H1 (cell line): ENCODE measurements at regions not wholly inside any gene's neighbourhood (a gene's known extent, or its start where the extent isn't known, plus 50 kb on each side); places are given as distances from the start of the nearest gene placed in this dataset.
A peak's percentile ranks its signal among the peaks of the same experiment; 100 is the strongest.

Experiments used
- CTCF ChIA-PET: fragments of 300-600 bp; sonication (Branson Sonifier 250); formaldehyde crosslinking; loops from one replicate; lab custom pipeline; 2021; ENCODE audit not compliant: partially characterized antibody; lab: Charles Lee
- POLR2A ChIA-PET: fragments of 300-600 bp; sonication (Branson Sonifier 250); formaldehyde crosslinking; loops from one replicate; lab custom pipeline; 2021; ENCODE audit warnings: inconsistent platforms; ENCODE audit not compliant: partially characterized antibody; lab: Charles Lee
- DNase-seq, 2 experiments: peaks; one replicate each; pipeline versions ENCODE4 v3.0.0 to v3.0.0-alpha.2; 2010 to 2022; ENCODE audit warnings: low spot score in 2 of 2, low read depth in 1 of 2, mixed read lengths in 1 of 2
- FAIRE-seq: peaks from 2 replicates; lab custom pipeline; 2011; peaks lifted over from hg19 to GRCh38; lab: Jason Lieb, UNC
- H2AFZ ChIP-seq: 2 replicates; pipeline ENCODE4 v1.8.1; 2012; ENCODE audit warnings: low read length, inconsistent platforms
- H2AK5ac ChIP-seq: 2 replicates; pipeline ENCODE4 v1.6.1; 2013; ENCODE audit warnings: low read depth, low read length
- H2BK120ac ChIP-seq: replicated peaks from 2 replicates; pipeline ENCODE3; 2013; ENCODE audit warnings: low read depth, low read length, inconsistent platforms
- H2BK12ac ChIP-seq: 2 replicates; pipeline ENCODE4 v1.6.1; 2013; ENCODE audit warnings: low read depth, low read length
- H2BK15ac ChIP-seq: 2 replicates; pipeline ENCODE4 v1.6.1; 2013; ENCODE audit warnings: low read length
- H2BK20ac ChIP-seq: 2 replicates; pipeline ENCODE4 v1.6.1; 2013; ENCODE audit warnings: low read length
- H2BK5ac ChIP-seq: 2 replicates; pipeline ENCODE4 v1.6.1; 2013; ENCODE audit warnings: low read depth, low read length
- H3K14ac ChIP-seq: 2 replicates; pipeline ENCODE4 v1.6.1; 2013; ENCODE audit warnings: inconsistent platforms; ENCODE audit not compliant: insufficient read length
- H3K18ac ChIP-seq: 2 replicates; pipeline ENCODE4 v1.6.1; 2013; ENCODE audit warnings: low read length; ENCODE audit errors: extremely low read depth
- H3K23ac ChIP-seq: 2 replicates; pipeline ENCODE4 v1.6.1; 2013; ENCODE audit warnings: inconsistent platforms; ENCODE audit not compliant: insufficient read length
- H3K23me2 ChIP-seq: 2 replicates; pipeline ENCODE4 v1.6.1; 2013; ENCODE audit warnings: low read depth, low read length
- H3K27ac ChIP-seq: 2 replicates; pipeline ENCODE4 v1.6.1; 2011; ENCODE audit warnings: low read depth, low read length, inconsistent platforms
- H3K27me3 ChIP-seq, 4 experiments: replicated peaks in 1 of 4; 1 replicate in 1 of 4; 2 replicates in 3 of 4; pipeline versions ENCODE4 v1.6.1 to v1.8.1; 2011 to 2013; ENCODE audit warnings: low read length in 3 of 4, mild to moderate bottlenecking in 3 of 4, inconsistent platforms in 2 of 4, mixed read lengths in 2 of 4, moderate library complexity in 1 of 4; ENCODE audit not compliant: control insufficient read depth in 3 of 4, insufficient read depth in 3 of 4; ENCODE audit errors: extremely low read depth in 1 of 4
- H3K36me3 ChIP-seq, 4 experiments: 2 replicates each; pipeline versions ENCODE4 v1.6.1 to v1.8.1; 2011 to 2013; ENCODE audit warnings: mild to moderate bottlenecking in 4 of 4, low read length in 3 of 4, moderate library complexity in 2 of 4, control low read depth in 1 of 4, inconsistent platforms in 1 of 4; ENCODE audit not compliant: insufficient read depth in 4 of 4, control insufficient read depth in 2 of 4
- H3K4ac ChIP-seq: replicated peaks from 2 replicates; pipeline ENCODE3; 2013; ENCODE audit warnings: low read length, low read depth, mixed read lengths, inconsistent platforms; ENCODE audit not compliant: insufficient read length
- H3K4me1 ChIP-seq, 4 experiments: replicated peaks in 1 of 4; 1 replicate in 1 of 4; 2 replicates in 3 of 4; pipeline versions ENCODE4 v1.6.1 to v1.8.1; 2011 to 2013; ENCODE audit warnings: low read length in 3 of 4, inconsistent platforms in 2 of 4, mixed read lengths in 1 of 4; ENCODE audit not compliant: insufficient read depth in 4 of 4, control insufficient read depth in 3 of 4
- H3K4me2 ChIP-seq, 2 experiments: 2 replicates each; pipeline versions ENCODE4 v1.6.1 to v1.8.1; 2011 to 2013; ENCODE audit warnings: low read depth in 2 of 2, low read length in 2 of 2, control low read depth in 1 of 2, inconsistent platforms in 1 of 2, mild to moderate bottlenecking in 1 of 2; ENCODE audit not compliant: insufficient read depth in 1 of 2
- H3K4me3 ChIP-seq, 4 experiments: fragments of 200-600, 300-600 bp in 1 of 4; sonication (generic), shearing (Covaris generic), sonication (Bioruptor Twin) in 1 of 4; 2 replicates each; pipeline versions ENCODE4 v1.5.1 to v1.8.1; 2011 to 2016; ENCODE audit warnings: low read length in 4 of 4, low read depth in 3 of 4, control low read depth in 2 of 4, inconsistent platforms in 2 of 4, mild to moderate bottlenecking in 2 of 4, mixed read lengths in 1 of 4, moderate library complexity in 1 of 4; ENCODE audit not compliant: insufficient read depth in 2 of 4; ENCODE audit errors: extremely low read depth in 1 of 4
- H3K56ac ChIP-seq: replicated peaks from 2 replicates; pipeline ENCODE3; 2013; ENCODE audit warnings: low read depth, mild to moderate bottlenecking, mixed read lengths, low read length, inconsistent platforms; ENCODE audit not compliant: insufficient read length
- H3K79me1 ChIP-seq: 2 replicates; pipeline ENCODE4 v1.6.1; 2013; ENCODE audit warnings: low read depth, low read length, control low read depth
- H3K79me2 ChIP-seq, 2 experiments: 2 replicates each; pipeline versions ENCODE4 v1.6.1 to v1.8.1; 2012 to 2013; ENCODE audit warnings: low read length in 2 of 2, mild to moderate bottlenecking in 2 of 2, inconsistent platforms in 1 of 2; ENCODE audit not compliant: insufficient read depth in 2 of 2, control insufficient read depth in 1 of 2
- H3K9ac ChIP-seq, 4 experiments: replicated peaks in 1 of 4; 1 replicate in 1 of 4; 2 replicates in 3 of 4; pipeline versions ENCODE4 v1.6.1 to v1.8.1; 2011 to 2013; ENCODE audit warnings: low read depth in 3 of 4, low read length in 3 of 4, control low read depth in 2 of 4, mild to moderate bottlenecking in 2 of 4, moderate library complexity in 2 of 4, inconsistent platforms in 1 of 4; ENCODE audit errors: extremely low read depth in 1 of 4
- H3K9me3 ChIP-seq, 2 experiments: 2 replicates each; pipeline versions ENCODE4 v1.6.1 to v1.8.1; 2012 to 2013; ENCODE audit warnings: mild to moderate bottlenecking in 2 of 2, moderate library complexity in 2 of 2, control low read depth in 1 of 2, inconsistent platforms in 1 of 2, low read depth in 1 of 2, low read length in 1 of 2, mixed read lengths in 1 of 2; ENCODE audit not compliant: insufficient read depth in 2 of 2
- H4K20me1 ChIP-seq, 2 experiments: replicated peaks in 1 of 2; 2 replicates each; pipeline versions ENCODE3 to v1.8.1; 2011 to 2013; ENCODE audit warnings: inconsistent platforms in 2 of 2, low read length in 2 of 2, mild to moderate bottlenecking in 1 of 2; ENCODE audit not compliant: insufficient read depth in 2 of 2, control insufficient read depth in 1 of 2
- H4K5ac ChIP-seq: 2 replicates; pipeline ENCODE4 v1.6.1; 2013; ENCODE audit warnings: low read length, low read depth, mixed read lengths, inconsistent platforms; ENCODE audit not compliant: insufficient read length
- H4K8ac ChIP-seq: 2 replicates; pipeline ENCODE4 v1.8.0; 2013; ENCODE audit warnings: mild to moderate bottlenecking, moderate library complexity, low read length, inconsistent platforms; ENCODE audit not compliant: insufficient read depth; ENCODE audit errors: extremely low read depth
- H4K91ac ChIP-seq: replicated peaks from 2 replicates; pipeline ENCODE3; 2013; ENCODE audit warnings: low read length, mixed read lengths, inconsistent platforms; ENCODE audit not compliant: insufficient read length
- EZH2 ChIP-seq: fragments of 200-600 bp; sonication (generic); IDR thresholded peaks from 2 replicates; pipeline ENCODE4 v1.7.1; 2012; ENCODE audit warnings: low read depth, mild to moderate bottlenecking, moderate library complexity, low read length, inconsistent platforms; ENCODE audit not compliant: severe bottlenecking
- NANOG ChIP-seq: IDR thresholded peaks from 2 replicates; pipeline ENCODE4 v1.6.1; 2011; ENCODE audit warnings: low read length, low read depth, mild to moderate bottlenecking, inconsistent platforms; ENCODE audit not compliant: insufficient read depth, poor library complexity, severe bottlenecking
- SIRT6 ChIP-seq: IDR thresholded peaks from one replicate; pipeline ENCODE4 v1.7.1; 2012; ENCODE audit warnings: low read length, inconsistent platforms
- WGBS, 2 experiments: shearing (Covaris generic) in 1 of 2; methylation state at CpG; one replicate each; pipeline versions ENCODE4 v1.1.6 to v1.1.7; 2013 to 2015; ENCODE audit warnings: low lambda C conversion rate in 2 of 2, mixed read lengths in 2 of 2, inconsistent platforms in 1 of 2, low coverage in 1 of 2, missing lambda C conversion rate in 1 of 2; ENCODE audit not compliant: insufficient replicate concordance in 2 of 2, insufficient coverage in 1 of 2, insufficient read length in 1 of 2; ENCODE audit errors: extremely low coverage in 1 of 2, missing lambda C conversion rate in 1 of 2; 5-methylcytosine and 5-hydroxymethylcytosine counted together

- no peak overlapping the region for H2BK12ac ChIP-seq
- H3K18ac ChIP-seq: no peak overlapping the region
- H2BK5ac ChIP-seq: no peak overlapping the region
- no peak overlapping the region for H2BK20ac ChIP-seq
- H3K36me3 ChIP-seq: no peaks in the 10 kb centered on the region
- H2BK120ac ChIP-seq: no peak overlapping the region
- WGBS, 2 experiments: 64% methylated on average over 1 of the region's 1 CpG; no CpG with 5 or more reads in 1 of the 2 experiments
- no peak overlapping the region for H3K14ac ChIP-seq
- H3K27ac ChIP-seq: no peak overlapping the region
- H4K91ac ChIP-seq: no peak overlapping the region
- H3K4me3 ChIP-seq: no peak overlapping the region
- no peak overlapping the region for H3K4me2 ChIP-seq
- no peaks in the 10 kb centered on the region for H3K79me1 ChIP-seq
- no peaks in the 10 kb centered on the region for H3K27me3 ChIP-seq
- no peak for FAIRE-seq
- POLR2A ChIA-PET: no interaction called here
- no peaks in the 10 kb centered on the region for H3K23me2 ChIP-seq
- no peak for DNase-seq
- no peak overlapping the region for H3K56ac ChIP-seq
- no peak overlapping the region for H4K8ac ChIP-seq
- H2AFZ ChIP-seq: no peak overlapping the region
- peak overlapping the region; percentile 70 for H3K4ac ChIP-seq
- CTCF ChIA-PET: interaction anchor here (0.6 to 1.2 kb wide), 3 partner anchors 15 to 73 kb away, joined by 3 to 4 read pairs (median 3); no protein-coding TSS in a partner anchor
- no peaks in the 10 kb centered on the region for H3K79me2 ChIP-seq
- no peak overlapping the region for H2BK15ac ChIP-seq
- no peaks in the 10 kb centered on the region for H3K4me1 ChIP-seq
- H2AK5ac ChIP-seq: no peak overlapping the region
- TF ChIP-seq SIRT6 (no peak), NANOG (no peak), EZH2 (no peak)
- TF ChIP-seq, all 59 proteins: peak for 0
- H4K5ac ChIP-seq: no peak overlapping the region
- no peak overlapping the region for H3K23ac ChIP-seq
- no peaks in the 10 kb centered on the region for H4K20me1 ChIP-seq
- H3K9ac ChIP-seq: no peak overlapping the region
- H3K9me3 ChIP-seq: no peaks in the 10 kb centered on the region; a peak in 1 of 4 replicates
These were observed 90.7 kb upstream of the KL start for GRCh38 chr13:32925506-32925905.
